Chondrocyte (in vitro differentiated cells): ENCODE measurements at regions not wholly inside any gene's neighbourhood (a gene's known extent, or its start where the extent isn't known, plus 50 kb on each side); places are given as distances from the start of the nearest gene placed in this dataset.
"Not testable (repeated sequence)": the region's sequence is repeated elsewhere in the genome, so short reads cannot be mapped to it uniquely, and the experiment has no call there.

ENCODE experiments used
- DNase-seq: peaks from one replicate; pipeline ENCODE4 v3.0.0; 2021; ENCODE audit warnings: mixed read lengths, low spot score
- H3K27ac Mint-ChIP-seq: one replicate; pipeline ENCODE4 v1.8.0; 2021; ENCODE audit warnings: mild to moderate bottlenecking, moderate library complexity, mixed read lengths; ENCODE audit not compliant: unreplicated experiment
- H3K27me3 Mint-ChIP-seq: 2 replicates; pipeline ENCODE4 v1.8.0; 2021; ENCODE audit warnings: low read depth, mixed read lengths
- H3K36me3 Mint-ChIP-seq: 2 replicates; pipeline ENCODE4 v1.8.0; 2021; ENCODE audit warnings: low read depth, mixed read lengths
- H3K4me1 Mint-ChIP-seq: 2 replicates; pipeline ENCODE4 v1.8.0; 2021; ENCODE audit warnings: low read depth, mild to moderate bottlenecking, mixed read lengths
- H3K4me3 Mint-ChIP-seq: one replicate; pipeline ENCODE4 v1.8.0; 2021; ENCODE audit warnings: mild to moderate bottlenecking, moderate library complexity, mixed read lengths; ENCODE audit not compliant: unreplicated experiment
- H3K9me3 Mint-ChIP-seq: 2 replicates; pipeline ENCODE4 v1.8.0; 2021; ENCODE audit warnings: low read depth, mixed read lengths
- CTCF ChIP-seq: fragments of 200-600 bp; sonication (generic); IDR thresholded peaks from 2 replicates; pipeline ENCODE4 v1.5.0; 2021; ENCODE audit warnings: antibody characterized with exemption, mild to moderate bottlenecking, moderate library complexity

DNA sequence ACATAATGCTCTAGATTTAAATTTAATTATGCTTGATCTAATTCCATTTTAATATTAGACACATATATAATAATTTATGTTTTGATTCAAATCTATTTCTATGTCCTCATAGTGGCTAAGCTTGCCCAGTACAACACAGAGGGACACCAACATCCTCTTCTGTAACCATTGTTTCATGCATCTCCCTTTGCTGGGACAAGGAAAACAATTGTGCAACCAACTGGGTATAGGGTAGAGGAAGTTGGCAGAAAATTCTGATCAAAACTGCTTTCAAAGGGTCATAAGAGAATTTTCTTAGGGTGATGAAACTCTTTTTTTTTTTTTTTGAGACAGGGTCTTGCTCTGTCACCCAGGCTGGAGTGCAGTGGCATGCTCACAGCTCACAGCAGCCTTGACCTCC lies 121.4 kb upstream of the SGO1 start:
- no peaks in the 10 kb centered on the region for H3K9me3 Mint-ChIP-seq
- no peaks in the 10 kb centered on the region for H3K4me1 Mint-ChIP-seq

DNA sequence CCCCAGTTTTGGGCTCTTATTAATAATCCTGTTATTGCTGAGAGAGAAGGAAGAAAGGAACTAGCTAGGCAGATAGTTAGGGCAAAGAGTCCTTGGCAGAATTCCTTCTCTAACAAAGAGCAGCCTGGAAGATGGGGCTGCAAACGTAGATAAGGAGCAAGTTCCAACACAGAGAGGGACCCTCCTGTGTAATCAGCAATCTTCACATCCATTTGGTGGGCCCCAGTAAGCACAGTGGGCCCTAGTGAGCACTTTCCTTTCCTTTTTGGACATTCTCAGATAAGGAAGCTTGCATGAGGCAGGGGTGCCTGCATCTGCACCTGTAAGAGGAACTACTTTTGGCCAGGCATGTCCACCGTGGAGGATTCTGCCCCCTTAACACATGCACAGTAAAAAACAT lies 119.6 kb upstream of the SGO1 start:
- H3K27ac Mint-ChIP-seq: no peak overlapping the region
- H3K36me3 Mint-ChIP-seq: no peaks in the 10 kb centered on the region
- no peaks in the 10 kb centered on the region for H3K4me1 Mint-ChIP-seq
- DNase-seq: no peak
- H3K27me3 Mint-ChIP-seq: peaks cover 6% of the 10 kb centered on the region
- no peak for TF ChIP-seq CTCF
- peaks cover 3% of the 10 kb centered on the region for H3K9me3 Mint-ChIP-seq
- H3K4me3 Mint-ChIP-seq: no peak overlapping the region

More for the DNA sequence above, 121.4 kb upstream of the SGO1 start:
- no peak for TF ChIP-seq CTCF
- DNase-seq: no peak
- Mint-ChIP-seq H3K36me3 (no peaks in the 10 kb centered on the region), H3K27me3 (peaks cover 6% of the 10 kb centered on the region), H3K27ac (no peak overlapping the region), H3K4me3 (no peak overlapping the region)

GRCh38 chr3:20302766-20303165 lies 116.8 kb upstream of the SGO1 start:
- no peaks in the 10 kb centered on the region for H3K36me3 Mint-ChIP-seq
- H3K27ac Mint-ChIP-seq: no peak overlapping the region
- H3K9me3 Mint-ChIP-seq: peaks cover 3% of the 10 kb centered on the region
- DNase-seq: no peak
- H3K27me3 Mint-ChIP-seq: peaks cover 2% of the 10 kb centered on the region
- TF ChIP-seq CTCF: no peak
- H3K4me1 Mint-ChIP-seq: no peaks in the 10 kb centered on the region
- no peak overlapping the region for H3K4me3 Mint-ChIP-seq

DNA sequence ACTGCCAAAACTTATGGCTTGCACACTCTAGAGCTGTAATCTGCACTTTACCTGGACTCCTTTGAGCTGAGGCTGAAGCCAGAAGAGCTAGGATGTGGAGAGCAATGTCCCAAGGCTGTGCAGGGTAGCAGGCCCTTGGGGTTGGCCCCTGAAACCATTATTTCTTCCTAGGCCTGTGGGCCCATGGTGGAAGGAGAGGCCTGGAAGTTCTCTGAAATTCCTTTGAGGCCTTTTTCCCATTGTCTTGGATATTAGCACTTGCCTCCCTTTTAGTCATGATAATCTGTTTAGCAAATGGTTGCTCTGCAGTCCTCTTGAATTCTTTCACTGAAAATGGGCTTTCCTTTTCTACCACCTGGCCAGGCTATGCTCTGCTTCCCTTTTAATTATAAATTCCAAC lies 102.0 kb upstream of the SGO1 start:
- no peak for DNase-seq
- H3K9me3 Mint-ChIP-seq: peaks cover 34% of the 10 kb centered on the region
- H3K4me1 Mint-ChIP-seq: no peaks in the 10 kb centered on the region
- H3K4me3 Mint-ChIP-seq: no peak overlapping the region
- no peak overlapping the region for H3K27ac Mint-ChIP-seq
- no peaks in the 10 kb centered on the region for H3K27me3 Mint-ChIP-seq
- H3K36me3 Mint-ChIP-seq: no peaks in the 10 kb centered on the region
- TF ChIP-seq CTCF: no peak

- Mint-ChIP-seq H3K27ac (no peak overlapping the region), H3K9me3 (peaks cover 41% of the 10 kb centered on the region), H3K27me3 (peaks cover 2% of the 10 kb centered on the region), H3K4me3 (no peak overlapping the region), H3K36me3 (peaks cover 2% of the 10 kb centered on the region), H3K4me1 (no peaks in the 10 kb centered on the region)
- no peak for DNase-seq
- no peak for TF ChIP-seq CTCF
These were observed 94.3 kb upstream of the SGO1 start for GRCh38 chr3:20280257-20280656.

GRCh38 chr3:20265977-20266376 lies 80.0 kb upstream of the SGO1 start:
- H3K4me3 Mint-ChIP-seq, H3K36me3 Mint-ChIP-seq, H3K4me1 Mint-ChIP-seq, H3K27ac Mint-ChIP-seq, DNase-seq, H3K27me3 Mint-ChIP-seq: not testable (repeated sequence)
- peaks cover 29% of the 10 kb centered on the region for H3K9me3 Mint-ChIP-seq
